ENCODE measurements at regions not wholly inside any gene's neighbourhood (a gene's known extent, or its start where the extent isn't known, plus 50 kb on each side); places are given as distances from the start of the nearest gene placed in this dataset.
"Not testable (repeated sequence)": the region's sequence is repeated elsewhere in the genome, so short reads cannot be mapped to it uniquely, and the experiment has no call there.

- H3K27ac ChIP-seq: no peak overlapping the region
- no peaks in the 10 kb centered on the region for H3K4me1 ChIP-seq (replicated peaks)
- no peak overlapping the region for H3K4me3 ChIP-seq
- no peak for DNase-seq (ENCODE audit: low read depth in 1 of 2, low spot score in 2 of 2)
- H3K27me3 ChIP-seq (replicated peaks): no peaks in the 10 kb centered on the region
- no peaks in the 10 kb centered on the region for H3K9me3 ChIP-seq (replicated peaks)
- H3K36me3 ChIP-seq: no peaks in the 10 kb centered on the region
Measured at GRCh38 chr2:183438541-183438940, 314.3 kb downstream of the NUP35 start.

- Histone ChIP-seq H3K9me3 (replicated peaks) (no peaks in the 10 kb centered on the region), H3K36me3 (no peaks in the 10 kb centered on the region), H3K4me3 (no peak overlapping the region), H3K27me3 (replicated peaks) (no peaks in the 10 kb centered on the region), H3K27ac (no peak overlapping the region), H3K4me1 (replicated peaks) (no peaks in the 10 kb centered on the region)
- DNase-seq (ENCODE audit: low read depth in 1 of 2, low spot score in 2 of 2): no peak
Measured at GRCh38 chr2:183455056-183455455, 330.8 kb downstream of the NUP35 start.

GRCh38 chr2:183456177-183456576 is 331.9 kb downstream of the NUP35 start:
- no peaks in the 10 kb centered on the region for H3K4me1 ChIP-seq (replicated peaks)

GRCh38 chr2:183458460-183458859 is 334.2 kb downstream of the NUP35 start:
- Histone ChIP-seq H3K4me1 (replicated peaks) (no peaks in the 10 kb centered on the region), H3K4me3 (no peak overlapping the region), H3K9me3 (replicated peaks) (no peaks in the 10 kb centered on the region), H3K27me3 (replicated peaks) (no peaks in the 10 kb centered on the region), H3K36me3 (no peaks in the 10 kb centered on the region), H3K27ac (no peak overlapping the region)
- no peak for DNase-seq (ENCODE audit: low read depth in 1 of 2, low spot score in 2 of 2)

More at GRCh38 chr2:183456177-183456576, 331.9 kb downstream of the NUP35 start:
- H3K27me3 ChIP-seq (replicated peaks): no peaks in the 10 kb centered on the region
- H3K36me3 ChIP-seq: no peaks in the 10 kb centered on the region
- no peak overlapping the region for H3K27ac ChIP-seq
- H3K4me3 ChIP-seq: no peak overlapping the region
- no peaks in the 10 kb centered on the region for H3K9me3 ChIP-seq (replicated peaks)
- DNase-seq (ENCODE audit: low read depth in 1 of 2, low spot score in 2 of 2): no peak

- Histone ChIP-seq H3K9me3 (replicated peaks) (no peaks in the 10 kb centered on the region), H3K27me3 (replicated peaks) (no peaks in the 10 kb centered on the region), H3K36me3 (no peaks in the 10 kb centered on the region), H3K4me1 (replicated peaks) (no peaks in the 10 kb centered on the region), H3K27ac (no peak overlapping the region), H3K4me3 (no peak overlapping the region)
- no peak for DNase-seq (ENCODE audit: low read depth in 1 of 2, low spot score in 2 of 2)
Measured at GRCh38 chr2:183459466-183459865, 335.2 kb downstream of the NUP35 start.

GRCh38 chr2:183463821-183464220 is 339.6 kb downstream of the NUP35 start:
- H3K27ac ChIP-seq: no peak overlapping the region
- H3K27me3 ChIP-seq (replicated peaks): no peaks in the 10 kb centered on the region
- H3K36me3 ChIP-seq: no peaks in the 10 kb centered on the region

GRCh38 chr2:183465048-183465447 is 340.8 kb downstream of the NUP35 start:
- no peaks in the 10 kb centered on the region; the same call in none of the 2 replicates for H3K9me3 ChIP-seq (replicated peaks)
- no peak overlapping the region for H3K27ac ChIP-seq
- H3K36me3 ChIP-seq: no peaks in the 10 kb centered on the region
- no peak for DNase-seq (ENCODE audit: low read depth in 1 of 2, low spot score in 2 of 2)
- H3K4me3 ChIP-seq: no peak overlapping the region
- H3K4me1 ChIP-seq (replicated peaks): no peaks in the 10 kb centered on the region
- no peaks in the 10 kb centered on the region for H3K27me3 ChIP-seq (replicated peaks)

More at GRCh38 chr2:183463821-183464220, 339.6 kb downstream of the NUP35 start:
- no peak for DNase-seq (ENCODE audit: low read depth in 1 of 2, low spot score in 2 of 2)
- Histone ChIP-seq H3K4me3 (no peak overlapping the region), H3K4me1 (replicated peaks) (no peaks in the 10 kb centered on the region), H3K9me3 (replicated peaks) (no peaks in the 10 kb centered on the region; the same call in 1 of the 2 replicates)

- H3K4me1 ChIP-seq (replicated peaks): no peaks in the 10 kb centered on the region
- H3K27me3 ChIP-seq (replicated peaks): no peaks in the 10 kb centered on the region
- no peak for DNase-seq (ENCODE audit: low read depth in 1 of 2, low spot score in 2 of 2)
- H3K27ac ChIP-seq: no peak overlapping the region
- H3K36me3 ChIP-seq: no peaks in the 10 kb centered on the region
- H3K9me3 ChIP-seq (replicated peaks): no peaks in the 10 kb centered on the region
- no peak overlapping the region for H3K4me3 ChIP-seq
Measured at GRCh38 chr2:183474912-183475695, 350.9 kb downstream of the NUP35 start.

- no peaks in the 10 kb centered on the region for H3K9me3 ChIP-seq (replicated peaks)
- H3K4me1 ChIP-seq (replicated peaks): no peaks in the 10 kb centered on the region
- H3K4me3 ChIP-seq: no peak overlapping the region
- no peak for DNase-seq (ENCODE audit: low read depth in 1 of 2, low spot score in 2 of 2)
- no peak overlapping the region for H3K27ac ChIP-seq
- H3K36me3 ChIP-seq: no peaks in the 10 kb centered on the region
- no peaks in the 10 kb centered on the region for H3K27me3 ChIP-seq (replicated peaks)
Measured at GRCh38 chr2:183476490-183476889, 352.2 kb downstream of the NUP35 start.

GRCh38 chr2:183477296-183477695 is 353.1 kb downstream of the NUP35 start:
- Histone ChIP-seq H3K9me3 (replicated peaks) (no peaks in the 10 kb centered on the region), H3K27ac (no peak overlapping the region), H3K27me3 (replicated peaks) (no peaks in the 10 kb centered on the region), H3K4me1 (replicated peaks) (no peaks in the 10 kb centered on the region), H3K4me3 (no peak overlapping the region), H3K36me3 (no peaks in the 10 kb centered on the region)
- no peak for DNase-seq (ENCODE audit: low read depth in 1 of 2, low spot score in 2 of 2)

- DNase-seq (ENCODE audit: low read depth in 1 of 2, low spot score in 2 of 2); H3K4me1 ChIP-seq (replicated peaks); H3K27me3 ChIP-seq (replicated peaks); H3K9me3 ChIP-seq (replicated peaks); H3K27ac ChIP-seq; H3K4me3 ChIP-seq; H3K36me3 ChIP-seq: not testable (repeated sequence)
Measured at GRCh38 chr2:183478941-183479595, 354.8 kb downstream of the NUP35 start.

GRCh38 chr2:183487326-183487725 is 363.1 kb downstream of the NUP35 start:
- H3K4me3 ChIP-seq: no peak overlapping the region
- peak in 1 of 2 experiments; percentile 2 for DNase-seq (ENCODE audit: low read depth in 1 of 2, low spot score in 2 of 2)
- no peaks in the 10 kb centered on the region for H3K9me3 ChIP-seq (replicated peaks)
- no peaks in the 10 kb centered on the region for H3K27me3 ChIP-seq (replicated peaks)
- no peaks in the 10 kb centered on the region for H3K36me3 ChIP-seq
- no peaks in the 10 kb centered on the region; the same call in 1 of the 2 replicates for H3K4me1 ChIP-seq (replicated peaks)
- no peak overlapping the region for H3K27ac ChIP-seq

- DNase-seq (ENCODE audit: low read depth in 1 of 2, low spot score in 2 of 2): no peak
- no peaks in the 10 kb centered on the region for H3K27me3 ChIP-seq (replicated peaks)
- no peak overlapping the region for H3K27ac ChIP-seq
- H3K4me3 ChIP-seq: no peak overlapping the region
- no peaks in the 10 kb centered on the region for H3K9me3 ChIP-seq (replicated peaks)
- no peaks in the 10 kb centered on the region for H3K36me3 ChIP-seq
- H3K4me1 ChIP-seq (replicated peaks): no peaks in the 10 kb centered on the region; the same call in 1 of the 2 replicates
Measured at GRCh38 chr2:183488421-183488820, 364.2 kb downstream of the NUP35 start.

- Histone ChIP-seq H3K4me3 (no peak overlapping the region), H3K9me3 (replicated peaks) (no peaks in the 10 kb centered on the region), H3K36me3 (no peaks in the 10 kb centered on the region), H3K27ac (no peak overlapping the region), H3K27me3 (replicated peaks) (no peaks in the 10 kb centered on the region), H3K4me1 (replicated peaks) (no peaks in the 10 kb centered on the region; the same call in 1 of the 2 replicates)
- no peak for DNase-seq (ENCODE audit: low read depth in 1 of 2, low spot score in 2 of 2)
Measured at GRCh38 chr2:183490489-183490888, 366.2 kb downstream of the NUP35 start.
